ENCODE measurements at regions not wholly inside any gene's neighbourhood (a gene's known extent, or its start where the extent isn't known, plus 50 kb on each side); places are given as distances from the start of the nearest gene placed in this dataset.

- DNase-seq: no peak
Observed at GRCh38 chr17:73960469-73960868, 243.0 kb upstream of the RPL38 start.

GRCh38 chr17:73962308-73962707 lies 241.2 kb upstream of the RPL38 start:
- DNase-seq: no peak

- no peak for DNase-seq
Observed at GRCh38 chr17:73968680-73969079, 234.8 kb upstream of the RPL38 start.

- no peak for DNase-seq
Observed at GRCh38 chr17:73969956-73970355, 233.5 kb upstream of the RPL38 start.

- DNase-seq: no peak
Observed at GRCh38 chr17:73971127-73971526, 232.4 kb upstream of the RPL38 start.

GRCh38 chr17:73972056-73972455 lies 231.4 kb upstream of the RPL38 start:
- DNase-seq: no peak

GRCh38 chr17:73972901-73973300 lies 230.6 kb upstream of the RPL38 start:
- no peak for DNase-seq

GRCh38 chr17:73973586-73974409 lies 229.7 kb upstream of the RPL38 start:
- DNase-seq: no peak

GRCh38 chr17:73974536-73974935 lies 228.9 kb upstream of the RPL38 start:
- no peak for DNase-seq

GRCh38 chr17:73976147-73976546 lies 227.3 kb upstream of the RPL38 start:
- no peak for DNase-seq

GRCh38 chr17:73976676-73977521 lies 226.6 kb upstream of the RPL38 start:
- no peak for DNase-seq

GRCh38 chr17:73980517-73980916 lies 223.0 kb upstream of the RPL38 start:
- DNase-seq: no peak

- no peak for DNase-seq
Observed at GRCh38 chr17:73982871-73983270, 220.6 kb upstream of the RPL38 start.

GRCh38 chr17:73983621-73984400 lies 219.7 kb upstream of the RPL38 start:
- DNase-seq: no peak

GRCh38 chr17:73984941-73985340 lies 218.5 kb upstream of the RPL38 start:
- DNase-seq: no peak

GRCh38 chr17:73985466-73986015 lies 217.9 kb upstream of the RPL38 start:
- no peak for DNase-seq

- no peak for DNase-seq
Observed at GRCh38 chr17:73986641-73987177, 216.8 kb upstream of the RPL38 start.

GRCh38 chr17:73987395-73987794 lies 216.1 kb upstream of the RPL38 start:
- DNase-seq: no peak

GRCh38 chr17:73987845-73988509 lies 215.5 kb upstream of the RPL38 start:
- DNase-seq: no peak

GRCh38 chr17:73989671-73990070 lies 213.8 kb upstream of the RPL38 start:
- no peak for DNase-seq

- no peak for DNase-seq
Observed at GRCh38 chr17:73990290-73990689, 213.2 kb upstream of the RPL38 start.

- no peak for DNase-seq
Observed at GRCh38 chr17:73991260-73991659, 212.2 kb upstream of the RPL38 start.

All from activated effector memory CD4-positive, alpha-beta T cell treated with anti-CD3 and anti-CD28 coated beads, Interleukin-2, amount 50 U/mL, for 16 hours (primary cell).